ENCODE measurements at regions not wholly inside any gene's neighbourhood (a gene's known extent, or its start where the extent isn't known, plus 50 kb on each side); places are given as distances from the start of the nearest gene placed in this dataset.
"Not testable (repeated sequence)": the region's sequence is repeated elsewhere in the genome, so short reads cannot be mapped to it uniquely, and the experiment has no call there.

DNA sequence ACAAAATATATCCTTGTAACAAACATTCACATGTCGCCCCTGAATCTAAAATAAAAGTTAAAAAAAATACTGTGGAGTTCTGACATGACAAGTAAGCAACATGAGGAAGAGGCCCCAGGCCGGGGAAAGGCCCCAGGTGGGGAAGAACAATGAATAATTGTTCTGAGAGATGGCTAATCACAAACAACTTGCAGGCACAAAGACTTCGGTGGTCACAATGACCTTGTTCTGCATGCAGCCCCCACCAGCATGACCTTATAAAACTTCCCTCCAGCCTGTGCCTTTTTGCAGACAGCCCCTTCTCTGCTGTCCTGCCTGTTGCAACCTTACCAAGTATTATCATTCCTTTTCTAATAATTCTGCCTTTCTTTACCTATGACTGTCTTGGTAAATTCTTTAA lies 95.7 kb upstream of the MYLIP start:
- intact Hi-C loops (cut with DNase I), result no loop called here
- no peak for ATAC-seq (ENCODE audit: low FRiP score)
- 83 to 87% methylated on average over 3 of the region's 3 CpGs for WGBS, 2 donors

DNA sequence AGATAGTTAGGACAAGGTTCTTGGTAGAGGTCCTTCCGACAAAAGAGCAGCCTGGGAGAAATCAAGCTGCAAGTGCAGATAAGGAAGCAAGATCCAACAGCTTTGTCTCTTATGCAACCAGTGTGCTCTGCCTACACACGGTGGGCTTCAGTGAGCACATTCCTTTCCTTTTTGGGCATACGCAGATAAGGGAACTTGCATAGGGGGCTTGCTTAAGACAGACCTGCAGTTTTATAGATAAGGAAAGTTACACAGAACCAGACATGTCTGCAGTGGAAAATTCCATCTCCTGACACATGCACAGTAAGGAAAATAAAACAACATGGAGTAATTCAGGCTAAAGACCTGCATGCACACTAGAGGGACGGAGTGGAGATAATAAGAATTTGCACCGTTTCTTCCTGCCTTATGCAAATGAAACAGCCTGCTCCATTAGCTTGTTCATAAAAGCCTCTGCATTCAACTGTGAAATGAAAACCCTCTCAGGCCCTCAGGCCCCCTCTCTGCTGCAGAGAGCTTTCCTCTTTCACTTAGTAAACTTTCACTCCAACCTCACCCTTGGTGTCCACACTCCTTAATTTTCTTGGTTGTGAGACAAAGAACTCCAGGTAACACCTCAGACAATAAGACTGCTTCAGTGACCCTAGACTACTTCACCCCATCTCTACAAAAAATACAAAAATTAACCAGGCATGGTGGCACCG lies 97.5 kb upstream of the MYLIP start:
- ATAC-seq (ENCODE audit: low FRiP score), result no peak
- Histone ChIP-seq H3K9me3 (ENCODE audit: control insufficient read depth, low read length) (no peaks in the 10 kb centered on the region), H3K27ac (ENCODE audit: low read depth in 1 of 2, low read length in 2 of 2) (no peak overlapping the region), H3K36me3 (ENCODE audit: control insufficient read depth in 1 of 2, insufficient read depth in 2 of 2, low read length in 1 of 2) (no peaks in the 10 kb centered on the region), H3K4me3 (ENCODE audit: low read length in 2 of 2) (no peak overlapping the region), H3K27me3 (ENCODE audit: control insufficient read depth in 1 of 2, insufficient read depth in 2 of 2, low read length in 1 of 2) (no peaks in the 10 kb centered on the region), H3K4me1 (ENCODE audit: control insufficient read depth in 1 of 2, insufficient read depth in 2 of 2, low read length in 2 of 2) (no peaks in the 10 kb centered on the region)
- 52 to 54% methylated on average over 6 of the region's 6 CpGs for WGBS, 2 donors
- intact Hi-C loops (cut with DNase I), result no loop called here
- no peak for DNase-seq

More for the DNA sequence above, 95.7 kb upstream of the MYLIP start:
- H3K9me3 ChIP-seq (ENCODE audit: control insufficient read depth, low read length), result no peaks in the 10 kb centered on the region
- H3K4me1 ChIP-seq (ENCODE audit: control insufficient read depth in 1 of 2, insufficient read depth in 2 of 2, low read length in 2 of 2), result no peaks in the 10 kb centered on the region
- no peaks in the 10 kb centered on the region for H3K27me3 ChIP-seq (ENCODE audit: control insufficient read depth in 1 of 2, insufficient read depth in 2 of 2, low read length in 1 of 2)
- DNase-seq, result no peak
- no peak overlapping the region for H3K4me3 ChIP-seq (ENCODE audit: low read length in 2 of 2)
- H3K36me3 ChIP-seq (ENCODE audit: control insufficient read depth in 1 of 2, insufficient read depth in 2 of 2, low read length in 1 of 2), result no peaks in the 10 kb centered on the region
- H3K27ac ChIP-seq (ENCODE audit: low read depth in 1 of 2, low read length in 2 of 2), result no peak overlapping the region

DNA sequence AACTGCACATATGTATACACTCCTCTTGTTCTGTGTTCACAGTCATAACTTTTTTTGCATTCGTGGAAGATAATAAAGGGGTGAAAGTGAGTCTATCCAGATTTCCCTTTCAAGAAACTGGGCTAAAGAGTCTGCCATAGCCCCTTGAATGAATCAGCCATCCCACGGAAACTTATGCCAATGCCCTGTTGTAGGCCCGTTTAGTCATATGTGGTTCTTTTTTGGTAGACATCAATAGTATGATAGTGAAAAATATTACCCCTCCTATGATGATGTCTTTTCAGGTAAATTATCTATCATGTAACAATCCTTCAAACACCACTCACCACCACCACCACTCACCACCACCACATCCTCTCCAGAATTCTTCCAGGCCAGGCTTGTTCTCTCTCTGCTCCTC lies 99.9 kb upstream of the MYLIP start:
- H3K4me1 ChIP-seq (ENCODE audit: control insufficient read depth in 1 of 2, insufficient read depth in 2 of 2, low read length in 2 of 2), result no peaks in the 10 kb centered on the region
- ATAC-seq (ENCODE audit: low FRiP score) (no peak), DNase-seq (no peak)
- intact Hi-C loops (cut with DNase I), result no loop called here
- peaks cover 0 to 2% of the 10 kb centered on the region in 2 donors for H3K27me3 ChIP-seq (ENCODE audit: control insufficient read depth in 1 of 2, insufficient read depth in 2 of 2, low read length in 1 of 2)
- no peak overlapping the region for H3K27ac ChIP-seq (ENCODE audit: low read depth in 1 of 2, low read length in 2 of 2)
- H3K36me3 ChIP-seq (ENCODE audit: control insufficient read depth in 1 of 2, insufficient read depth in 2 of 2, low read length in 1 of 2), result no peaks in the 10 kb centered on the region
- H3K9me3 ChIP-seq (ENCODE audit: control insufficient read depth, low read length), result no peaks in the 10 kb centered on the region
- WGBS, 2 donors, result 84% methylated on average over 3 of the region's 3 CpGs
- no peak overlapping the region for H3K4me3 ChIP-seq (ENCODE audit: low read length in 2 of 2)

DNA sequence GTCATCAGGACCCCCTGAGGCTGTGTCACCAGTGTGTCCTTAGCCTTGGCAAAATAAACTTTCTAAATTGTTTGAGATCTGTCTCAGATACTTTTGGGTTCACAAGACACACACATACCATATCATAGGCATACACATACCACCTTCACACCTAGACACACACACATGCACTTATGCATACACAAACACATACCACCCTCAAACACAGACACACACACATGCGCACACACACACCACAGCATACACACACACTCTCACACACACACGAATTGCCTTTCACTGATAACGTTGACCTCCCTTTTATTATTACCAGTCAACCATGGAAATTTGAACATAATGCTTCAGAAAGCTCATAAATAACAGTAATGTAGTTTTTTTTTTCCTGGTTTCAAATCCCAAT lies 108.6 kb upstream of the MYLIP start:
- Histone ChIP-seq H3K9me3 (ENCODE audit: control insufficient read depth, low read length) (no peaks in the 10 kb centered on the region), H3K4me1 (ENCODE audit: control insufficient read depth in 1 of 2, insufficient read depth in 2 of 2, low read length in 2 of 2) (no peaks in the 10 kb centered on the region), H3K27me3 (ENCODE audit: control insufficient read depth in 1 of 2, insufficient read depth in 2 of 2, low read length in 1 of 2) (no peaks in the 10 kb centered on the region), H3K36me3 (ENCODE audit: control insufficient read depth in 1 of 2, insufficient read depth in 2 of 2, low read length in 1 of 2) (no peaks in the 10 kb centered on the region), H3K4me3 (ENCODE audit: low read length in 2 of 2) (no peak overlapping the region), H3K27ac (ENCODE audit: low read depth in 1 of 2, low read length in 2 of 2) (no peak overlapping the region)
- no peak for DNase-seq
- 76 to 81% methylated on average over 3 of the region's 3 CpGs for WGBS, 2 donors
- ATAC-seq (ENCODE audit: low FRiP score), result no peak
- intact Hi-C loops (cut with DNase I), result no loop called here

DNA sequence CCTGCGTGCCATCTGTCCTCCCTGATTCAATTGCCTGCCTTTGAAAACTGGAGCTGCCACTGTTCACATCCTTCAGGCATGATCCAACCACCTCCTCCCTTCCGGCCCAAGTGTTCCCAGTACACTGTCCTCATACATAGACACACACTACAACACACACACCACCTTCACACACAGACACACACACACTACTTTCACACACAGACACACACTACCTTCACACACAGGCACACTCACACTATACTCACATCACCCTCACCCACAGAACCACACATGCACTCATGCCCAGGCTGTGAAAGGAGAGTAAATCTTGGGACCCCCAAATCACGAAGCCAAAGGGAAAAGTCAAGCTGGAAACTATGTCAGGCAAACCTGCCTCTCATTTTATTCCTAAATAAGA lies 109.4 kb upstream of the MYLIP start:
- Histone ChIP-seq H3K4me1 (ENCODE audit: control insufficient read depth in 1 of 2, insufficient read depth in 2 of 2, low read length in 2 of 2) (no peaks in the 10 kb centered on the region), H3K27ac (ENCODE audit: low read depth in 1 of 2, low read length in 2 of 2) (no peak overlapping the region), H3K4me3 (ENCODE audit: low read length in 2 of 2) (no peak overlapping the region), H3K9me3 (ENCODE audit: control insufficient read depth, low read length) (no peaks in the 10 kb centered on the region), H3K36me3 (ENCODE audit: control insufficient read depth in 1 of 2, insufficient read depth in 2 of 2, low read length in 1 of 2) (no peaks in the 10 kb centered on the region), H3K27me3 (ENCODE audit: control insufficient read depth in 1 of 2, insufficient read depth in 2 of 2, low read length in 1 of 2) (no peaks in the 10 kb centered on the region)
- ATAC-seq (ENCODE audit: low FRiP score) (no peak), DNase-seq (no peak)
- intact Hi-C loops (cut with DNase I), result no loop called here
- 82% methylated on average over 3 of the region's 3 CpGs for WGBS, 2 donors

DNA sequence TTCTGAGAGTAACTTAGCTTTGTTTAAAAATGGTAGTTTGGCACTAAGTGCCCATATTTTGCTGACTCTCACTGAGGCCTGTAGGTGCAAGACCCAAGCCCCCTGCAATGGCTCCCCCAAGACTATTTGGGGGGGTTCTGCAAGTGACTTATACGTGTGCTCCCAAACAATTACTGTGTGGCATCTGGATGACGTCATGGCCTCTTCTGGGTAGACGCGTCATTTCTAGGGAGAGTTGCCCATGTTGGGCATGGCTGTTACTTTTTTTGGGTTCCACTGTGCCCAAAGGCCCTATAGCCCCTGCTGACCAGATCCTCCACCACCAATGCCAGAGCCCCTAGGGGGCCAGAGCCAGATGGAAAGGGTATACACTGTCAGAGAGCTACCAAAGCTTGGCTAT lies 110.3 kb upstream of the MYLIP start:
- intact Hi-C loops (cut with DNase I), result no loop called here
- H3K27ac ChIP-seq (ENCODE audit: low read depth in 1 of 2, low read length in 2 of 2), result no peak overlapping the region
- DNase-seq, result no peak
- no peaks in the 10 kb centered on the region for H3K4me1 ChIP-seq (ENCODE audit: control insufficient read depth in 1 of 2, insufficient read depth in 2 of 2, low read length in 2 of 2)
- H3K4me3 ChIP-seq (ENCODE audit: low read length in 2 of 2), result no peak overlapping the region
- no peaks in the 10 kb centered on the region for H3K27me3 ChIP-seq (ENCODE audit: control insufficient read depth in 1 of 2, insufficient read depth in 2 of 2, low read length in 1 of 2)
- no peak for ATAC-seq (ENCODE audit: low FRiP score)
- WGBS, 2 donors, result 90 to 92% methylated on average over 4 of the region's 4 CpGs
- no peaks in the 10 kb centered on the region for H3K9me3 ChIP-seq (ENCODE audit: control insufficient read depth, low read length)
- H3K36me3 ChIP-seq (ENCODE audit: control insufficient read depth in 1 of 2, insufficient read depth in 2 of 2, low read length in 1 of 2), result no peaks in the 10 kb centered on the region

DNA sequence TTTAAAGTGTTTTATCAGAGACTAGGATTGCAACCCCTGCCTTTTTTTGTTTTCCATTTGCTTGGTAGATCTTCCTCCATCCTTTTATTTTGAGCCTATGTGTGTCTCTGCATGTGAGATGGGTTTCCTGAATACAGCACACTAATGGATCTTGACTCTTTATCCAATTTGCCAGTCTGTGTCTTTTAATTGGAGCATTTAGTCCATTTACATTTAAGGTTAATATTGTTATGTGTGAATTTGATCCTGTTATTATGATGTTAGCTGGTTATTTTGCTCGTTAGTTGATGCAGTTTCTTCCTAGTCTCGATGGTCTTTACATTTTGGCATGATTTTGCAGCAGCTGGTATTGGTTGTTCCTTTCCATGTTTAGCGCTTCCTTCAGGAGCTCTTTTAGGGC lies 114.6 kb upstream of the MYLIP start:
- H3K9me3 ChIP-seq (ENCODE audit: control insufficient read depth, low read length); H3K36me3 ChIP-seq (ENCODE audit: control insufficient read depth in 1 of 2, insufficient read depth in 2 of 2, low read length in 1 of 2); DNase-seq; intact Hi-C loops (cut with DNase I); H3K4me1 ChIP-seq (ENCODE audit: control insufficient read depth in 1 of 2, insufficient read depth in 2 of 2, low read length in 2 of 2); ATAC-seq (ENCODE audit: low FRiP score); H3K4me3 ChIP-seq (ENCODE audit: low read length in 2 of 2); H3K27me3 ChIP-seq (ENCODE audit: control insufficient read depth in 1 of 2, insufficient read depth in 2 of 2, low read length in 1 of 2); H3K27ac ChIP-seq (ENCODE audit: low read depth in 1 of 2, low read length in 2 of 2): not testable (repeated sequence)
- 73 to 80% methylated on average over 1 to 2 of the region's 3 CpGs for WGBS, 2 donors

DNA sequence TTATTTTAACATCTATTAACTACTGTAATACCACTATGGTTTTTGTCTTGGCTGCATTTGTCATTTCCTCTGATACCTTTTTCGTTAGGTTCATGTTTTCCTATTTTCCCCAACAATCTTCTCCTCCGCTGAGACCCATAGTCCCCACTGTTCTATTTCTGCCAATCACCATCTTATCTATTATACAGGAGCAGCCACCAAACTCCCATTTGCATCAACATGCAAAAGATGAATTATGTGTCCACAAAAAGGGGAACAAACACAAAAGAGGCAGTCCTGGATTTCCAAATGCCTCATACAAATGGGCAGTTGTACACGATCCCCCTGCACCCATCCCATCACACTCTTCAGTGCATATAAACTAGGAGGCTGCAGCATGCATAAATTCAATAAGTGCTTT lies 121.7 kb upstream of the MYLIP start:
- DNase-seq (no peak), ATAC-seq (ENCODE audit: low FRiP score) (no peak)
- Histone ChIP-seq H3K27me3 (ENCODE audit: control insufficient read depth in 1 of 2, insufficient read depth in 2 of 2, low read length in 1 of 2) (no peaks in the 10 kb centered on the region), H3K9me3 (ENCODE audit: control insufficient read depth, low read length) (no peaks in the 10 kb centered on the region), H3K4me1 (ENCODE audit: control insufficient read depth in 1 of 2, insufficient read depth in 2 of 2, low read length in 2 of 2) (no peaks in the 10 kb centered on the region), H3K36me3 (ENCODE audit: control insufficient read depth in 1 of 2, insufficient read depth in 2 of 2, low read length in 1 of 2) (no peaks in the 10 kb centered on the region), H3K27ac (ENCODE audit: low read depth in 1 of 2, low read length in 2 of 2) (no peak overlapping the region), H3K4me3 (ENCODE audit: low read length in 2 of 2) (no peak overlapping the region)
- WGBS, 2 donors, result 62 to 63% methylated on average over 3 of the region's 3 CpGs
- intact Hi-C loops (cut with DNase I), result no loop called here

DNA sequence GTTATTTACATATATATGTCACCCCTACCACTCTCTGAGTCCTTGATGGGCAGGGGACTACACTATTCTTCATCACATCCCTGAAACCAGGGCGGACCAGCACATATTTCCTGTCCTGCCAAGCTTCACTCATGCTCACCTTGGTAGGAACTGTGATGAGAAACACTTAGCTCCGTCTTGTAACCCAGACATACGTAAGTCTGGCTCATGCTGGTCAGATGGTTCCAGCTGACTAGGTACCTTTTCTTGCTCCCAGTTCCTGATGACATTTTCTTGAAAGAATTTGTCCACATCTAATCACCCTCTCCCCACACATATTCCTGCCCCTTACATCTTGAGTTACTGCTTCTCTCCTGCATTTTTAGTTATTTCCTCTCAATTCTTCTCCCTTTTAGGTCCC lies 122.2 kb upstream of the MYLIP start:
- 82 to 83% methylated on average over 3 of the region's 3 CpGs for WGBS, 2 donors
- intact Hi-C loops (cut with DNase I), result no loop called here
- Histone ChIP-seq H3K9me3 (ENCODE audit: control insufficient read depth, low read length) (no peaks in the 10 kb centered on the region), H3K27ac (ENCODE audit: low read depth in 1 of 2, low read length in 2 of 2) (no peak overlapping the region), H3K4me1 (ENCODE audit: control insufficient read depth in 1 of 2, insufficient read depth in 2 of 2, low read length in 2 of 2) (no peaks in the 10 kb centered on the region), H3K4me3 (ENCODE audit: low read length in 2 of 2) (no peak overlapping the region), H3K27me3 (ENCODE audit: control insufficient read depth in 1 of 2, insufficient read depth in 2 of 2, low read length in 1 of 2) (no peaks in the 10 kb centered on the region), H3K36me3 (ENCODE audit: control insufficient read depth in 1 of 2, insufficient read depth in 2 of 2, low read length in 1 of 2) (no peaks in the 10 kb centered on the region)
- DNase-seq (no peak), ATAC-seq (ENCODE audit: low FRiP score) (no peak)
